Stimulated activated CD8-positive, alpha-beta memory T cell treated with anti-CD3 and anti-CD28 coated beads, Interleukin-7, amount 100 ng/mL, for 48 hours (primary cell): ENCODE measurements at regions not wholly inside any gene's neighbourhood (a gene's known extent, or its start where the extent isn't known, plus 50 kb on each side); places are given as distances from the start of the nearest gene placed in this dataset.
A peak's percentile ranks its signal among the peaks of the same experiment; 100 is the strongest.

Experiments
- DNase-seq, 2 donors: peaks; one replicate each; pipeline ENCODE4 v3.0.0-alpha.2; 2020; ENCODE audit warnings: low read depth in 1 of 2; ENCODE audit errors: extremely low read depth in 1 of 2

- no peak for DNase-seq
Observed at GRCh38 chr6:142558786-142559185, 257.0 kb downstream of the ADGRG6 start.

DNA sequence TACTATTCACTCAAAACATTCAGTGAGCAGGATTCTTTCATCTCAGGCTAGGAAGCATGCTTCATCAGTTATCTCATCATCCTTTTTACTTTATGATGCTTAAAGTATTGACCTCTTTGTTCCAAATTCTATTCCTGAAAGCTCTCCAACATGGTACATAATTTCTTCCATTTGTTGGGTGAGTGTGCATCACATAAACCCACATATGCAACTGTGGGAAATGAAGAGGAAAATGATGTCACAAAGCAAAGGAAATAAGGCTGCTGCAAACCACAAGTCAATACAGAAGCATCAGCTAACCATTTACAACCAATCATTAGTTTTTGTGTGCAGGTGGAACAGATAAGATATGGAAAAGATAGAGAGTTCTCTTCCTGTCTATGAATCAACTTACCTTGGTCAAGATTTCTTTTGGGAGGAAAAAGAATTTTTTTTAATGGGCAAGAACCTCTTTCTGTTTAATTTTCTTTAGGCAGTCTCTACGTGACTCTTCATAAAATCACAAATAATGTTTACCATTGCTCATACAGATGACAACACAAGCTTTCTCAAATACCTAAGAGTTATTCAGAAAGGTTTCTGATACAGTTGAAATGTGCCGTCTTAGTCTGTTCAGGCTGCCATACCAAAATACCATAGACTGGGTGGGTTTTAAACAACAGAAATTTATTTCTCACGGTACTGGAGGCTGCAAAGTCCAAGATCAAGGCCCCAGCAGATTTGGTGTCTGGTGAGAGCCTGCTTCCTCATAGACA lies 259.9 kb downstream of the ADGRG6 start:
- no peak for DNase-seq

DNA sequence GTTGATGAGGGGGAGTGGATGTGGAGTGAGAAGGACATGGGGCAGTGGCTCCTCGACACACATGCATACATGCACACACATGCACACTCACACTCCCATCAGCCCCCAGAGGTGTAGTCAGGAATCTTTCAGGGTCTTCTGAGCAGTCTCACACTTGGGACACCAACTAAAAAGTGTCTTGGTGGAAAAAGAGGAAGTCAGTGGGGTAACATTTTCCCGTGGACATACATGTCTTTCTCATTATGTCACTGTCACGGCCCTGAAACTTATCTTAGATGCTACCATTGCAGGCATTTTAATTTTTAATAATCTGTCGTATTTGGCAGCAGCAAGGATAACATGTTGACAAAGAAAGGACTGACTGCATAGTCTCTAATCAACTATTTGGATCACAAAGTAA lies 261.1 kb downstream of the ADGRG6 start:
- DNase-seq = no peak

GRCh38 chr6:142566628-142567396 lies 265.0 kb downstream of the ADGRG6 start:
- peak in 1 of 2 donors; percentile 34 for DNase-seq

- no peak for DNase-seq
Observed at GRCh38 chr6:142567461-142567860, 265.7 kb downstream of the ADGRG6 start.

GRCh38 chr6:142568857-142569597 lies 267.2 kb downstream of the ADGRG6 start:
- DNase-seq = no peak

DNA sequence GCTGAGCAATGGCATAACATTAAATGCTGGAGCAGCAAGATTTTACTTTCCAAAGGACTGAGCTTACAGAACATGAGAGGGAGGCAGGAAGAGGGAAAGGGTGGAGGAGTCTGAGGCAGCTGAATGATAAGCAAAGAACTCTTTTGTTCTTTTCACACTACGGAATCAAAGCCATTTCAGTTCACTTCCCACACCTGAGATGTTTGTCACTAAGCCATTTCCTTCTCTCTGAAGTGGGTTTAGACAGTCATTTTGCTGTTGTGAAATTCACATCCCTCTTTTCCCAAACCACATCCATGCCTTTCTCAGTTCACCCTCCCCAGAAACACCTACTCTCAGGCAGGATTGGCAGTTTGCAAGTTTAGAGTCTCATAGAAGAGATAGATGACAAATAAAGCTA lies 267.9 kb downstream of the ADGRG6 start:
- DNase-seq = no peak

DNA sequence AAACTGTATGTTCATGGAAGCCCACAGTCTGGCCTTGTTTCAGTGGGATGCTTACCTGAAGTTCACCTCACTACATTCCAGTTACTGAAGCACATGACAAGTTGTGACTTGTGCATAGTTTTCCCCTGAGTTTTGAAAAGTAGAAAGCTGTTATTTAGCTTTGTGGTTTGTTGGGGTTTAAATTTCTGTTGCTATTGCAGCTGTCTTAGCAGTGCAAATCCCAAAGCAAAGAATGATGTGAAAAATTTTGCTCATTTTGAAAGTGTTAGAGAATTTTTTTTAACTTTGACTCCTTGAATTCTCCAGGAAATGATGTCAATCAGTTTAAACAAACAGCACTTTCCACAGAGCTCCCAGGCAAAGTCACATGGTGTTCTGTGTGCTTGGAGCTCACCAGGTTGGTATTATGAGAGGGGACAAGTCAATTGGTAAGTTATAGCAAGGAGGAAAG lies 268.4 kb downstream of the ADGRG6 start:
- DNase-seq = no peak

GRCh38 chr6:142592876-142593275 lies 291.1 kb downstream of the ADGRG6 start:
- DNase-seq = no peak

GRCh38 chr6:142597836-142598235 lies 296.0 kb downstream of the ADGRG6 start:
- no peak for DNase-seq

DNA sequence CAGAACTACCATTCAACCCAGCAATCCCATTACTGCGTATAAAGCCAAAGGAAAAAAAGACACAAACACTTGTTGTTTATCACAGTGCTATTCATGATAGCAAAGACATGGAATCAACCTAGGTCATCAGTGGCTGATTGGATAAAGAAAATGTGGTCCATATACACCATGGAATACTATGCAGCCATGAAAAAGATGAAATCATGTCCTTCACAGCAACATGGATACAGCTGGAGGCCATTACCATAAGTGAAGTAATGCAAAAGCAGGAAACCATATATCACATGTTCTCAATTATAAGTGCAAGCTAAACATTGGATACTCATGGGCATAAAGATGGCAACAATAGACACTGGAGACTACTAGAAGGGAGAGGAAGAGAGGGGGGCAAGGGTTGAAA lies 299.6 kb downstream of the ADGRG6 start:
- no peak for DNase-seq

GRCh38 chr6:142602972-142603371 lies 301.2 kb downstream of the ADGRG6 start:
- no peak for DNase-seq

DNA sequence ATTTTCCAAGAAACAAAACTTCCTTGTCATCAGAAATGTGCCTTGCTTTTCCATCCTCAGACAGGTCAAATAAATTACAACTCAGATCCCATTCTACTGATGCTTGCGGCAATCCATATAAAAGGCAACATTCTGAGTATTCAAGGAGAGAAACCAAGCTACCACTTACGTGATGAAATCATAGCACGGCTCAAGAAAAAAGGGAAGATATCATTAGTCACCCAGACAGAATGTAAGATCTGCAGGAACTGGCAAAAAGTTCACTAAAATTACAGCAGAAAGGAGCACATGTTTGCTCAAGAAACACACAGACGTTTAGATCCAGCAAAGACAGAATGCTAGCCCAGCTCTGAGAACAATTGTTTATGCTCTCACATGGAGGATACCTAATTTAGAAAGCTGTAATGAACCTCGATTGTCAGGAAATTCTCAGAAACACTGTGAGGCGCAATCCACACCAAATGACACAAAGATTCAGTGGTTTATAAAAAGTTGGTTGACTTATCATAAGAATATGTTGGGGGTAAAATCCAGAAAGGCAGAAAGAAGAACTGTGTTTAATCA lies 304.2 kb downstream of the ADGRG6 start:
- no peak for DNase-seq

DNA sequence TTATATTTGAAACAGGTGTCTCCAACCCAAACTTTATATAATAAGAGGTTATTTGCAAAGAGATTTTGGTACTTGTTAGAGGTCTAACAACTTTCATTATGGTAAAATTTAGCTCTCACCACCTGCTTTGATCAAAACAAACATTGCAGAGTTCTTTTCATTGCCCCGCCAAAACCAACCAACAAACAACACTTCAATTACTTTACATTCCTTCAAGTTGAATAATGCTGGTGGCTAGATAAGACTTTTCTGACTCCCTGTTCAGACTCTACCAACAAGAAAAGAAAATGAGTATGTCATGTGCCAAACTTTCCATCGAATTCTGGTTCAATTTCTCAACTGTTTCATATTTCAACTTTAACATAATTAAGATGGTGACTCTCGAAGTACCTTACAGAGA lies 311.1 kb downstream of the ADGRG6 start:
- no peak for DNase-seq

DNA sequence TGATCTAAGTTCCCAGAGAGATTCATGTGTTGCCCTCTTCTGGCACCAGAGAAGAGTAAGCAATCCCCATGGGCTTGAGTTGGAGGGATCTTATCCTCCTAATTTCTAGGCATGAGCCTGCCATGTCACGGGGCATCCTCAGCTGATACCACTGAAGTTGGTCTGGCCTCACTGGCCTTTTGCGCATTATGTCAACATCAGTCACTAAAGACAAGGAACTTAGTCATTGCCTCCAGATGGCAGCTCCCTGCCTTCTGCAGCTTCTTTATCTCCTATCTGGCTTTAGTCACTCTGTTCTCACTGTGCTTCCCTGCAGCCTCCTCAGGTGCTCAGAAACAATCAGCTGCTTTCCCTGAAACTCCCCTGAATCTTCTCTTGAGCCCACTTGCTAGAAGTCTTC lies 312.2 kb downstream of the ADGRG6 start:
- DNase-seq = no peak

GRCh38 chr6:142617158-142617557 lies 315.4 kb downstream of the ADGRG6 start:
- DNase-seq = no peak

DNA sequence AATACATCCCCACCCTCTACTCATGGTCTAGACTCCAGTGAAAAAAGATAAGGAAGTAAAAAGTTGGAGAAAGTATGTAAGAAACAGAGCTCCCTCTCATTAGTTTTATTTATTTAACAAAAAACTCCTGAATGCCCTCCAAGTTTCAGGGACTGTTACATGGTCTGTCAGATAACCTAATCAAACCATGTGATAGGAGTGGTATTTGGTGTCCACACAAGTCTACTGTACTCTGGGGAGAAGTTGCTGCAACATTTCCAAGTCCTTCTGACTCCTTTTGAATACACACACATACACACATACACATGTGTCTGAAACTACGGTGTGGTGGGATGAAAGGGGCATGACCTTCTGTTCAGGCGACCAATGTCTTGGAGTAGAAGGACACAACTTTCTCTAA lies 320.0 kb downstream of the ADGRG6 start:
- no peak for DNase-seq

- no peak for DNase-seq
Observed at GRCh38 chr6:142624978-142625715, 319.8 kb downstream of the HIVEP2 start.

DNA sequence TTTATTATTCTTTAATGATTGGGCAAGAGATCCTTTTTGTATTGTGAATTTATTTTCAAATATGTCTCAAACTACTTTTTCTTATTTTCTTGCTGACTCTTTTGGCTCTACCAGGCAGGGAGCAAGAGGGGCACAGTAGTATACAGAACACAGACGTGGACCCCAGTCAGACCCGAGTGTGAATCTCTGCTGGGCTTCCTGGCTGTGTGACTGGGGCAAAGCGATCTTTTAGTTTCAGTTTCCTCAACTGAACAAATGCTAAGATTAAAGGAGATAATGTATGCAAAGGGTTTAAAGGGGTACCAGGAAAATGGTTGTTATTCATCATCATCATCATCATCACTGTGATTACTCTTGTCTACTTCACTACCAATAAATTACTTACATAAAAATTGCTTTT lies 317.5 kb downstream of the HIVEP2 start:
- no peak for DNase-seq

DNA sequence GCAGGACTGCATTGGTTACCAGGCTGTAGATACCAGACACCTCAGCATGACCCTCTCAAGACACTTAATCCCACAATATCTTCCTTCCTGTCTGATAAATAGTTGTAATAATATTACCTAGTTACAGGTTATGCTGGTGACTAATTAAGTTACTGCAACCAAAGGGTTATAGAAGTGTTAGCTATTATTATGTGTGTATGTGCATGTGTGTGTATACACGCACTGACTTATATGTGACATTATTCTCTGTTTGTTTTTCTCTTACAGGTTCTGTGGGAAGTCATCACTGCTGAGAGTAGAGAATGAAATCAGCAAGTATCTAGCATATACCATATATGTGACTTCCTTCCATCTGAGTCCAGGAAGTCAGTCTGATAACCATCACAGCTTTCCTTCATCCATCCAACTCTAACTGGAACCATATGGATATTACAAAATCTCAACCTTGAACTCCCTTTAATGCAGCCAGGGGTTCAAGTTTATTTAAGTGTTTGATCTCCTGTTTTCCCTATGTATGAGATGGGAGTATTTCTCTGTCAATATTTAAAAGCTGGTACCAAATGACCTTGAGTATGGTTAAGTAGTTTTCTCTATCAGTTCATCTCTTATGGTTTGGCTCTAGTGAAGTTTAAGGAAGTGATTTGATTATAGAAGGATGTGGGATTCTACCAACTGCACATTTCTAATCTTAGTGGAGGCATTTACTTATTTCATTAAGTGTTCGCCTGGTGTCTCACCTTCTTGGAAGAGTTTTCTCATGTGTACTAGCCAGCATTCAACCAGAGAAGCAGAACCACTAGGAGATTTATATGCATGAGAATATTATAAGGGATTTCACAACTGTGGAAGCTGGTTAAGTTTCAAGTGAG lies 313.2 kb downstream of the HIVEP2 start:
- DNase-seq = no peak
